Lower leg skin (tissue), 4 donors: ENCODE measurements at regions not wholly inside any gene's neighbourhood (a gene's known extent, or its start where the extent isn't known, plus 50 kb on each side); places are given as distances from the start of the nearest gene placed in this dataset.
A peak's percentile ranks its signal among the peaks of the same experiment; 100 is the strongest.

Experiments used
- DNase-seq, 2 donors: peaks; one replicate each; pipeline ENCODE4 v3.0.0-alpha.2; 2019; ENCODE audit warnings: low spot score in 2 of 2
- H3K4me3 ChIP-seq: fragments of 200-600 bp; sonication (generic); 2 replicates; pipeline ENCODE4 v1.5.1; 2017; ENCODE audit warnings: mild to moderate bottlenecking, low read depth; ENCODE audit not compliant: poor library complexity, severe bottlenecking
- CTCF ChIP-seq, 3 donors: fragments of 450-650 bp; IDR thresholded peaks; one replicate each; pipeline ENCODE4 v1.5.1; 2016; ENCODE audit warnings: antibody characterized with exemption in 3 of 3, mild to moderate bottlenecking in 3 of 3, moderate library complexity in 2 of 3
- POLR2A ChIP-seq, 2 donors: fragments of 450-650 bp; IDR thresholded peaks; one replicate each; pipeline ENCODE4 v1.6.1; 2016 to 2017; ENCODE audit warnings: antibody characterized with exemption in 2 of 2, mild to moderate bottlenecking in 1 of 2, moderate library complexity in 1 of 2
- WGBS, 2 donors: methylation state at CpG; one replicate each; pipeline ENCODE4 v1.1.5; 2018; 5-methylcytosine and 5-hydroxymethylcytosine counted together
- intact Hi-C: fragments of 100-400 bp; cut with DNase I; formaldehyde crosslinking; loops from one replicate; pipeline ENCODE4 v1.15.0; 2023; ENCODE audit warnings: low total_unique reads

GRCh38 chr10:62554632-62555199 is 180.5 kb downstream of the ZNF365 start:
- intact Hi-C loops: no loop called here
- 67 to 73% methylated on average over 7 of the region's 7 CpGs for WGBS, 2 donors
- TF ChIP-seq CTCF (IDR thresholded peaks at IDR 0.05) (no peak), POLR2A (IDR thresholded peaks at IDR 0.05) (no peak)
- no peak for DNase-seq
- H3K4me3 ChIP-seq: no peak overlapping the region

- 83 to 87% methylated on average over 5 of the region's 5 CpGs for WGBS, 2 donors
- DNase-seq: no peak
- intact Hi-C loops: no loop called here
- no peak for TF ChIP-seq POLR2A (IDR thresholded peaks at IDR 0.05)
- TF ChIP-seq CTCF (IDR thresholded peaks at IDR 0.05): no peak
- no peak overlapping the region for H3K4me3 ChIP-seq
These were observed 185.5 kb downstream of the ZNF365 start for GRCh38 chr10:62559481-62560200.

GRCh38 chr10:62560201-62560819 is 186.1 kb downstream of the ZNF365 start:
- TF ChIP-seq CTCF (IDR thresholded peaks at IDR 0.05): no peak
- TF ChIP-seq POLR2A (IDR thresholded peaks at IDR 0.05): no peak
- intact Hi-C loops: no loop called here
- no peak overlapping the region for H3K4me3 ChIP-seq
- WGBS, 2 donors: 47 to 61% methylated on average over 4 of the region's 4 CpGs
- DNase-seq: peak in 1 of 2 donors; percentile 64

- intact Hi-C loops: no loop called here
- no peak for DNase-seq
- no peak overlapping the region for H3K4me3 ChIP-seq
- TF ChIP-seq POLR2A (IDR thresholded peaks at IDR 0.05): no peak
- TF ChIP-seq CTCF (IDR thresholded peaks at IDR 0.05): no peak
- WGBS, 2 donors: 65 to 70% methylated on average over 3 of the region's 3 CpGs
These were observed 187.0 kb downstream of the ZNF365 start for GRCh38 chr10:62561151-62561550.

- no peak for TF ChIP-seq POLR2A (IDR thresholded peaks at IDR 0.05)
- no peak for TF ChIP-seq CTCF (IDR thresholded peaks at IDR 0.05)
- no peak overlapping the region for H3K4me3 ChIP-seq
- intact Hi-C loops: no loop called here
- 87 to 94% methylated on average over 2 of the region's 2 CpGs for WGBS, 2 donors
- no peak for DNase-seq
These were observed 187.9 kb downstream of the ZNF365 start for GRCh38 chr10:62562101-62562500.
